Chondrocyte (in vitro differentiated cells): ENCODE measurements at regions not wholly inside any gene's neighbourhood (a gene's known extent, or its start where the extent isn't known, plus 50 kb on each side); places are given as distances from the start of the nearest gene placed in this dataset.

Experiments used
- DNase-seq: peaks from one replicate; pipeline ENCODE4 v3.0.0; 2021; ENCODE audit warnings: mixed read lengths, low spot score
- H3K27ac Mint-ChIP-seq: one replicate; pipeline ENCODE4 v1.8.0; 2021; ENCODE audit warnings: mild to moderate bottlenecking, moderate library complexity, mixed read lengths; ENCODE audit not compliant: unreplicated experiment
- H3K27me3 Mint-ChIP-seq: 2 replicates; pipeline ENCODE4 v1.8.0; 2021; ENCODE audit warnings: low read depth, mixed read lengths
- H3K36me3 Mint-ChIP-seq: 2 replicates; pipeline ENCODE4 v1.8.0; 2021; ENCODE audit warnings: low read depth, mixed read lengths
- H3K4me1 Mint-ChIP-seq: 2 replicates; pipeline ENCODE4 v1.8.0; 2021; ENCODE audit warnings: low read depth, mild to moderate bottlenecking, mixed read lengths
- H3K4me3 Mint-ChIP-seq: one replicate; pipeline ENCODE4 v1.8.0; 2021; ENCODE audit warnings: mild to moderate bottlenecking, moderate library complexity, mixed read lengths; ENCODE audit not compliant: unreplicated experiment
- H3K9me3 Mint-ChIP-seq: 2 replicates; pipeline ENCODE4 v1.8.0; 2021; ENCODE audit warnings: low read depth, mixed read lengths
- TF ChIP-seq, protein P1 (sequence below): fragments of 200-600 bp; sonication (generic); IDR thresholded peaks from 2 replicates; pipeline ENCODE4 v1.5.0; 2021; ENCODE audit warnings: antibody characterized with exemption, mild to moderate bottlenecking, moderate library complexity

DNA sequence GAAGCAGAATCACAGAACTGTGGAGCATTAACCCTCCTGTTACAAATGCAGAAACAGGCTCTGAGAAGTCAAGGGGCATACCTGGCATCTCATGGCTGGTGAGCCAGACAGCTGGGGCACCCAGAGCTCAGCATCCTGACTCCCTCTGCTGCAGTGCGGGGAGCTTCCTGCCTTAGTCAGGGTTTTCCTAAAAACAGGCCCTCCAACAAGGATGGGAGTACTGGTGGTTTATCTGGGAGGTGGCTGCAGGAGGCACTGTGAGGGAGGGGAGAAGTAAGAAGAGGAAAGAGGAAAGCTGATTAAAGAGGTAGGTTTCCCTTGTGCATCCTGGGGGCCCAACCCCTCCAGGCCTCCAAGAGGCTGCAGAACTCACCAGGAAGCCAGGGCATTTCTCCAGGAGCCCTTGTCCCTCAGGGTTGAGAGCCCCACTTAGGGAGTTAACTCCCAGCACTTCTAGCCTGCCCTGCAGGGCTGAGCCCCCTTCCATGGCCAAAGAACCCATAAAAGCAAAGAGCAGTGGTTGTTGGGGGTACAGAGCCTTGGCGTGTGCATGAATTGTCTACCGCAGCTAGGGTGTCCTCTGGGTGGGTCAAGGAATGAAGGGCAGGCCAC lies 261.5 kb upstream of the RPL38 start:
- peaks cover 45% of the 10 kb centered on the region for H3K27me3 Mint-ChIP-seq
- H3K9me3 Mint-ChIP-seq, result no peaks in the 10 kb centered on the region
- TF ChIP-seq, protein P1, sequence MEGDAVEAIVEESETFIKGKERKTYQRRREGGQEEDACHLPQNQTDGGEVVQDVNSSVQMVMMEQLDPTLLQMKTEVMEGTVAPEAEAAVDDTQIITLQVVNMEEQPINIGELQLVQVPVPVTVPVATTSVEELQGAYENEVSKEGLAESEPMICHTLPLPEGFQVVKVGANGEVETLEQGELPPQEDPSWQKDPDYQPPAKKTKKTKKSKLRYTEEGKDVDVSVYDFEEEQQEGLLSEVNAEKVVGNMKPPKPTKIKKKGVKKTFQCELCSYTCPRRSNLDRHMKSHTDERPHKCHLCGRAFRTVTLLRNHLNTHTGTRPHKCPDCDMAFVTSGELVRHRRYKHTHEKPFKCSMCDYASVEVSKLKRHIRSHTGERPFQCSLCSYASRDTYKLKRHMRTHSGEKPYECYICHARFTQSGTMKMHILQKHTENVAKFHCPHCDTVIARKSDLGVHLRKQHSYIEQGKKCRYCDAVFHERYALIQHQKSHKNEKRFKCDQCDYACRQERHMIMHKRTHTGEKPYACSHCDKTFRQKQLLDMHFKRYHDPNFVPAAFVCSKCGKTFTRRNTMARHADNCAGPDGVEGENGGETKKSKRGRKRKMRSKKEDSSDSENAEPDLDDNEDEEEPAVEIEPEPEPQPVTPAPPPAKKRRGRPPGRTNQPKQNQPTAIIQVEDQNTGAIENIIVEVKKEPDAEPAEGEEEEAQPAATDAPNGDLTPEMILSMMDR, result no peak
- peak; percentile 51 for DNase-seq
- H3K36me3 Mint-ChIP-seq, result no peaks in the 10 kb centered on the region
- no peak overlapping the region for H3K4me3 Mint-ChIP-seq
- no peak overlapping the region for H3K27ac Mint-ChIP-seq
- H3K4me1 Mint-ChIP-seq, result no peaks in the 10 kb centered on the region

DNA sequence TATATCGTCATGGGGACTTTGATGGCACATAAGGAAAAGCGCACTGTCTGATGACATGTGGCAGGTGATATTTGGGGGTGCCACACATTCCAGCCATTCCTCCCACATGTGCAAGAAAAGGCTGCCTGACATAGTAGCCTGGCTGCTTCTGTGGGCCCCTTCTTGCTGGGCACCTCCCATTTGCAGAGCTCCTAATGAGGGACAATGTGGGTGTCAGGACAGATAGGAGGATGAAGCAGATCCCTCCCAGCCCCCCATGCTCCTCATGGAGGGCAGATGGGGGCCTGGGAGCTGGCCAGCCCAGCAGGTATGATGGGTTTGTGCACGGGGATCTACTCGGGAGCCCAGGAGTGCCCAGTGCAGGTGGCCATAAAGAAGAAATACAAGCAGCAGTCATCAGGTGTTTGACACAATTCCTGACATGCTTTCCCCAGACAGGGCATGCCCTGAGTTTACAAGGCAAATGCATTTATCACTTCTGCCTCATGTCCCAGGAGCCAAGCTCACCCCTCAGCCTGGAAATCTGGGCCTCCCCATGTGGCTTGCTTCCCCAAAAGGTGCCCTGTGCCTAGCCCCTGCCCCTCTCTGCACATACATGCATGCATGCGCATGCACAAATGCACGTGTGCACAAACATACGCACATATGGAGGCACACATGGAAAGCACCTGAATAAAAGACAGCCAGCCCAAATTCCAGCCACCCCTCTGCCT lies 260.6 kb upstream of the RPL38 start:
- TF ChIP-seq, protein P1, result no peak
- H3K9me3 Mint-ChIP-seq, result no peaks in the 10 kb centered on the region
- H3K4me1 Mint-ChIP-seq, result no peaks in the 10 kb centered on the region
- DNase-seq, result no peak
- no peak overlapping the region for H3K27ac Mint-ChIP-seq
- H3K27me3 Mint-ChIP-seq, result peaks cover 50% of the 10 kb centered on the region
- no peak overlapping the region for H3K4me3 Mint-ChIP-seq
- H3K36me3 Mint-ChIP-seq, result no peaks in the 10 kb centered on the region

DNA sequence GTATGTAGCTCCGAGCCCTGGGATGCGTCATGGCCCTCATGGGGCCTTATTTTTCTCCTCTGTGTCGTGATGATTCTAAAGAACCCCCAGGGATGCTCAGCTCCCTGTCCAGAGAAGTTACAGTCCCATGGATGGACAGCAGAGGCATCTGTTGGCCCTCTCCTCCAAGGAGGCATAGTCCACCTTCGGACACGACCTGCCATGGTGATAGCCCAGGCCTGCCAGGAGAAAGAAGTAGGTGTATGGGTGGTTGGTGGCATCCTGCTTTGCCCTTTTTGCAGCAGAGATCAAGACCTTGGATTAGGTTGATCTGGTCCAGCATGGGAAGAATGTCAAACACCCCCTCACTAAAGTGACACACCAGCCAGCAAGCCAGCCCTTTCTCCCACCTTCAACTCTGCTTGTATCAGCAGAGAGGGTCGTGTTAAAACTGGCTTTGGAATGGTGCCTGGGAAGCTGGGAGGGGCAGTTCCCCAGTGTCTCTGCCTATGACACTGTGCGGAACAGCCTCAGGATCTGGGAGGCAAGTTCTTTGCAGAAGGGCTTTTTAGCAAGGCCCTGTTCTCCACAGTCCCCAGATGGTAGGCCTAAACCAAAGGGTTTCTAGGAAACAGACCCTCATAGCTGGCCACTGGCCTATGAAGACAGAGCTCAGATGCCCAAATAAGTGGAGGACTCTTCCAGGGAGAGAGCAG lies 259.9 kb upstream of the RPL38 start:
- H3K27ac Mint-ChIP-seq, result no peak overlapping the region
- TF ChIP-seq, protein P1, result no peak
- H3K4me3 Mint-ChIP-seq, result no peak overlapping the region
- no peak for DNase-seq
- H3K9me3 Mint-ChIP-seq, result no peaks in the 10 kb centered on the region
- no peaks in the 10 kb centered on the region for H3K36me3 Mint-ChIP-seq
- peaks cover 55% of the 10 kb centered on the region for H3K27me3 Mint-ChIP-seq
- no peaks in the 10 kb centered on the region for H3K4me1 Mint-ChIP-seq

DNA sequence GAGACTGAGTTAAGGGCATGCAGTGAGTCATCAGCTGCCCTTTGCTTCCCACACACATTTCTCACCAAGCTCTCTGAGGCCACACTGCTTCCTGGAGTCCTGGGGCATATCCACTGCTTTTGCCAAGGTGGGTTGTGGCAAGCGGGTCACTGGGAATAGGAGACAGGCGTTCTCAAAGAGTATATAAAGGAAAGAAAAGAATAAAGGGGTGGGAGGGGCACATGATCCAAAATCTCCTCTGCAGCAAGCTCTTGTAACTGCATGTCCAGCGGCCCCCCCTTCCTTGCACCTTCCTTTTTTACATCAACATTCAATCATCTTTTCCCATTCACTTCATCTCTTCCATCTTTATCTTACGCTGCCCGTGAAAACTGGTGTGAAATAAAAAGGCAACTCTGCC lies 259.1 kb upstream of the RPL38 start:
- H3K4me1 Mint-ChIP-seq, result no peaks in the 10 kb centered on the region
- H3K4me3 Mint-ChIP-seq, result no peak overlapping the region
- TF ChIP-seq, protein P1, result no peak
- H3K27ac Mint-ChIP-seq, result no peak overlapping the region
- no peak for DNase-seq
- H3K36me3 Mint-ChIP-seq, result no peaks in the 10 kb centered on the region
- H3K27me3 Mint-ChIP-seq, result peaks cover 57% of the 10 kb centered on the region
- no peaks in the 10 kb centered on the region for H3K9me3 Mint-ChIP-seq

DNA sequence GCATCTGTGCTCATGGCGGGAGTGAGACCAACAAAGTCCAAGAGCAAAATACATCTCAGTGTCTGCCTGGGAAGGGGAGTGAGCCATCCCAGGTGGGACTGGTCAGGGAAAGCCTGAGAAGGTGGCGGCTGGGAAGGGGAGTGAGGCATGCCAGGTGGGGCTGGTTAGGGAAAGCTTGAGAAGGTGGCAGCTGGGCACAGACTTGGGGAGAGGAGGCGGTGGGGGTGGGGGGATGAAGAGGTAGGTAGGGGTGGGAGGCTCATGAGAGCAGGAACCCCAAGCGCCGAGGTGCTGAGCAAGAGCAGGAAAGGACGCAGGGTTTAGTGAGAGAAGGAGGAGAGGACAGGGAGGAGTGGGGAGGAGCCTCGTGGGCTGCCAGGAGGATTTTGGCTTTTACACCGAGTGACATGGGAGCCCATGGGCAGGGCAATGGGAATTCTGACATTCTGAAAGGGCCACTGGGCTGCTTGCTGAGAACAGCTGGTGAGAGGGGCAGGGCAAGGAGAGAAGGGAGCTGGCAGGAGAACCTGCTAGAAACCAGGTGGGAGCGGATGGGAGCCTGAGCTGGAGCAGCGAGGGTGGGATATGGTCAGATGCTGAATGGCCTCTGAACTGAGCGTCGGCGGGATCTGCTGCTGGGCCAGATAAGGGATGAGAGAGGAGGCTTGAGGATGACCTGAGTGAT lies 256.1 kb upstream of the RPL38 start:
- Mint-ChIP-seq H3K9me3 (no peaks in the 10 kb centered on the region), H3K36me3 (no peaks in the 10 kb centered on the region), H3K27ac (no peak overlapping the region), H3K27me3 (peaks cover 46% of the 10 kb centered on the region), H3K4me3 (no peak overlapping the region), H3K4me1 (peaks cover 5% of the 10 kb centered on the region)
- DNase-seq, result no peak
- TF ChIP-seq, protein P1, result no peak
